Erythroblast (primary cell): ENCODE measurements at regions not wholly inside any gene's neighbourhood (a gene's known extent, or its start where the extent isn't known, plus 50 kb on each side); places are given as distances from the start of the nearest gene placed in this dataset.

ENCODE experiments used
- GATA1 ChIP-seq: IDR thresholded peaks from 2 replicates; pipeline ENCODE4 v1.6.1; 2011; ENCODE audit warnings: low read depth, mild to moderate bottlenecking, control low read depth, low read length, moderate library complexity
- POLR2A ChIP-seq: IDR thresholded peaks from 2 replicates; pipeline ENCODE4 v1.6.1; 2011; ENCODE audit warnings: mild to moderate bottlenecking, low read length

DNA sequence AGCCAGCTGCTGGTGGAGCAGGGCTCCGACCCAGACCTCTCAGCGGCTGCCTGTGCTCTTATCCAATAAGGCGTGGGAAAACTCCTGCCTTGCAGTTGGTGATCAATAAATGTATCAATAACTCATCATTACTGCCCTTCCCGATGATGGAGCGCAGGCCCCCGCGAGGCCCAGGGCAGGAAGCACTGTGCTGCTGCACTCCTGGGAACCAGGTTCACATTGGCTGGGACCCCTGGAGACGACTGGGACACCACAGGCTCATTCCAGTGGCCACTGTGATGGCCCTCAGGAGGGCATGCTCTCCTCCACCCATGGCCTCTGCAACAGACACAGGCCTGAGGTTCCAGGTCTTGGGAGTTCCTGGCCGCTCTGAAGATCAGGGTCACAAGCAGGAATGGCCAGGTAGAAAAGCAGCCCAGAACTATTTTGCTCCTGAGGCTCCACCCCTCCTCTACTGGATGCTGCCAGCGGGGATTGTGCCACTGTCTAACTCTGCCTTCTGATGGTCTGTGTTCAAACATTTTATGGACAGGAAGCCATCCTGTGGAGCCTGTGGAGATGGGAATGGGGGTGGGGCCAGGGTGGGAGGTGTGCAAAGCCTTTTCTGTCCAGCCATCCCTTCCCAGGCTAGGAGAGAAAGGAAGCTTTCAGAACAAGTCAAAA lies 287.4 kb upstream of the ZMIZ1 start:
- TF ChIP-seq POLR2A (no peak), GATA1 (no peak)
